Glutamatergic neuron (in vitro differentiated cells): ENCODE measurements at regions not wholly inside any gene's neighbourhood (a gene's known extent, or its start where the extent isn't known, plus 50 kb on each side); places are given as distances from the start of the nearest gene placed in this dataset.

Experiments
- DNase-seq: peaks from one replicate; pipeline ENCODE4 v3.0.0; 2022
- H3K27ac Mint-ChIP-seq: one replicate; pipeline ENCODE4 v1.8.0; 2020; ENCODE audit warnings: mild to moderate bottlenecking, mixed read lengths, inconsistent platforms; ENCODE audit not compliant: unreplicated experiment
- H3K27me3 Mint-ChIP-seq: one replicate; pipeline ENCODE4 v1.8.0; 2020; ENCODE audit warnings: mild to moderate bottlenecking, moderate library complexity, mixed read lengths, inconsistent platforms; ENCODE audit not compliant: unreplicated experiment
- H3K36me3 Mint-ChIP-seq: one replicate; pipeline ENCODE4 v1.8.0; 2020; ENCODE audit warnings: mild to moderate bottlenecking, mixed read lengths, inconsistent platforms; ENCODE audit not compliant: unreplicated experiment
- H3K4me1 Mint-ChIP-seq: one replicate; pipeline ENCODE4 v1.8.0; 2020; ENCODE audit warnings: mild to moderate bottlenecking, low read depth, mixed read lengths, inconsistent platforms; ENCODE audit not compliant: unreplicated experiment
- H3K4me3 Mint-ChIP-seq: one replicate; pipeline ENCODE4 v1.8.0; 2020; ENCODE audit warnings: mild to moderate bottlenecking, mixed read lengths, inconsistent platforms; ENCODE audit not compliant: unreplicated experiment
- H3K9me3 Mint-ChIP-seq: one replicate; pipeline ENCODE4 v1.8.0; 2020; ENCODE audit warnings: mild to moderate bottlenecking, moderate library complexity, mixed read lengths, inconsistent platforms; ENCODE audit not compliant: unreplicated experiment
- TF ChIP-seq, protein P1 (sequence below): fragments of 200-600 bp; sonication (generic); IDR thresholded peaks from one replicate; pipeline ENCODE4 v1.5.0; 2021; ENCODE audit not compliant: partially characterized antibody, unreplicated experiment

DNA sequence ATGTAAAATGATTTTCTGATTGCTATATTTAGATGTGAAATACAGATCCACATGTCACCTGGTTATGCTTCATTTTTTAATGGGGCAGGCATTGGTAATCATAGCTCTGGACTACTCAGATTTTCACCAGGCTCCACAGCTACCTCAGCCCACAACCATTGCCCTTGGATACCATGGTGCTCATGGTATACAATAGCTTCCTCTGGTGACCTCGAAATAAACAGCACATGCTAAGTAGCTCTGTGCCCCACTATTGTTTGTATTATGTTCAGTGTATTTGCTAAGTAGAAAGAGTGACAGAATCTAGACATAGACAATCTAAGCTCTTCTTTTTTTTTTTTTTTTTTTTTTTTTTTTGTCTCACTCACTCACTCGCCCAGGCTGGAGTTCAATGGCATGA is 274.4 kb upstream of the USP15 start:
- no peak for DNase-seq
- Mint-ChIP-seq H3K9me3 (no peaks in the 10 kb centered on the region), H3K36me3 (no peaks in the 10 kb centered on the region), H3K4me3 (no peak overlapping the region), H3K27me3 (no peaks in the 10 kb centered on the region), H3K27ac (no peak overlapping the region), H3K4me1 (no peaks in the 10 kb centered on the region)
- TF ChIP-seq, protein P1, sequence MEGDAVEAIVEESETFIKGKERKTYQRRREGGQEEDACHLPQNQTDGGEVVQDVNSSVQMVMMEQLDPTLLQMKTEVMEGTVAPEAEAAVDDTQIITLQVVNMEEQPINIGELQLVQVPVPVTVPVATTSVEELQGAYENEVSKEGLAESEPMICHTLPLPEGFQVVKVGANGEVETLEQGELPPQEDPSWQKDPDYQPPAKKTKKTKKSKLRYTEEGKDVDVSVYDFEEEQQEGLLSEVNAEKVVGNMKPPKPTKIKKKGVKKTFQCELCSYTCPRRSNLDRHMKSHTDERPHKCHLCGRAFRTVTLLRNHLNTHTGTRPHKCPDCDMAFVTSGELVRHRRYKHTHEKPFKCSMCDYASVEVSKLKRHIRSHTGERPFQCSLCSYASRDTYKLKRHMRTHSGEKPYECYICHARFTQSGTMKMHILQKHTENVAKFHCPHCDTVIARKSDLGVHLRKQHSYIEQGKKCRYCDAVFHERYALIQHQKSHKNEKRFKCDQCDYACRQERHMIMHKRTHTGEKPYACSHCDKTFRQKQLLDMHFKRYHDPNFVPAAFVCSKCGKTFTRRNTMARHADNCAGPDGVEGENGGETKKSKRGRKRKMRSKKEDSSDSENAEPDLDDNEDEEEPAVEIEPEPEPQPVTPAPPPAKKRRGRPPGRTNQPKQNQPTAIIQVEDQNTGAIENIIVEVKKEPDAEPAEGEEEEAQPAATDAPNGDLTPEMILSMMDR = no peak

DNA sequence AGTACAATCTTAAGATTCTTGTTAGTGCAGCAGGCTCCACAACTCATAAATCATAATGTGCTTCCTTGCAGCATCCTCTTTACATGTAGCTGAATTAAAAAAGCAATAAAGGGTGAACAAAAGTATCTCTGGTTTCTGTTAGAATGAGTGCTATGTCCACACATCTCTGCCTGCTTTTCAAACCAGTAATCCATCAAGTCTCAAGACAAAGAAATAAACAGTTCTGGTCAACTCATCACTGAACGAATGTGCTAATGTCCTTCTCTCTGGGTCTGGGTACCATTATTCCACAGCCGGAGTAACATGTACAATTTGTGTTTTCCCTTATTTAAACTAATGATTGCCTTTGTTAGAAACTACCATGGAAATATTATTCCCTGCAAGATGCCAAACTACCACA is 273.0 kb upstream of the USP15 start:
- no peak for DNase-seq
- H3K4me3 Mint-ChIP-seq = no peak overlapping the region
- H3K9me3 Mint-ChIP-seq = no peaks in the 10 kb centered on the region
- H3K4me1 Mint-ChIP-seq = no peaks in the 10 kb centered on the region
- no peaks in the 10 kb centered on the region for H3K36me3 Mint-ChIP-seq
- H3K27ac Mint-ChIP-seq = no peak overlapping the region
- no peaks in the 10 kb centered on the region for H3K27me3 Mint-ChIP-seq
- TF ChIP-seq, protein P1 = no peak

DNA sequence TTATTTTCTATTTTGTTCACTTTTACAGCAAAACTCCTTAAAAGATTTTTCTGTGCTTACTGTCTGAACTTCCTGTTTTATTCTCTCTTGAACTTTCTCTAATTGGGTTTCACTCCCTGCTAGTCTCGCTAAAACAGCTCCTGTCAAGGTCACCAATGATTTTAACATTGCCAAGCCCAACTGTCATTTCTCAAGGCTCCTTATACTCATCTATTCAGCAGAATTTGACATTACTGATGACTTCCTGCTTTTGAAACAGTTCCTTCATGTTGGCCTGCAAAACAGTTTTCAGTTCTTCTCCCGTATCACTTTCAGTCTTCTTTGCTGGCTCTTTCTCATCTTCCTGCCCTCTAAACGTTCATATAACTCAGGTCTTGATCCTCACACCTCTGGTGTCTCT is 268.5 kb upstream of the USP15 start:
- Mint-ChIP-seq H3K36me3 (no peaks in the 10 kb centered on the region), H3K27ac (no peak overlapping the region), H3K4me3 (no peak overlapping the region), H3K27me3 (no peaks in the 10 kb centered on the region), H3K9me3 (no peaks in the 10 kb centered on the region), H3K4me1 (no peaks in the 10 kb centered on the region)
- TF ChIP-seq, protein P1 = no peak
- no peak for DNase-seq

DNA sequence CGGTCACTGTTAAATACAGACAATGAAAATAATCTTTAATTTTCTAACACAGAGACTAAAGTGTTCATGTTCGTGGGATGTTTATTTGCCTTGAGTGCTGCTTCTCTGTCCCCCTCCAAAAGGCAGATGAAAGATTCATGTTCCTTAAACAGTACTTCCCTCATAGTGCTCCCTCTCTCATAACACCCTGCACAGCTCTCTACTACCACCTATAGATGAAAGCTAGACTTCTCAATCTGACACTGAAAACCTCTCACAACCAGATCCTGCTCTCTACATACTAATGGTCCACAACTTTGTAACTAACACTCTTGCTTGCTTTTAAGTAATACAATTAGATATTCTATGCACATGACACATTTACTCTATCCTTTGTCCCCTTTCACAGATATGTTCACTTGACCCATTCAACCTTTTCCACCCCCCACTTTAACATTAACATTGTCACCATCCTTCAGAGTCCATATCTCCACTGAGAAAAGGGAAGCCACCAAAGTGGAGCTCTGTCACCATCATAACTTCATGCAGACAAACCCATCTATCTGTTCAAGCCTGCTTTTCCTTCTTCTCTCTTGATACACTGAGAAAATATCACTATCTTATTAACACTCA is 266.4 kb upstream of the USP15 start:
- TF ChIP-seq, protein P1 = peak; percentile 51
- DNase-seq = no peak
- H3K27ac Mint-ChIP-seq = no peak overlapping the region
- no peaks in the 10 kb centered on the region for H3K4me1 Mint-ChIP-seq
- H3K4me3 Mint-ChIP-seq = no peak overlapping the region
- H3K9me3 Mint-ChIP-seq = no peaks in the 10 kb centered on the region
- no peaks in the 10 kb centered on the region for H3K36me3 Mint-ChIP-seq
- no peaks in the 10 kb centered on the region for H3K27me3 Mint-ChIP-seq

DNA sequence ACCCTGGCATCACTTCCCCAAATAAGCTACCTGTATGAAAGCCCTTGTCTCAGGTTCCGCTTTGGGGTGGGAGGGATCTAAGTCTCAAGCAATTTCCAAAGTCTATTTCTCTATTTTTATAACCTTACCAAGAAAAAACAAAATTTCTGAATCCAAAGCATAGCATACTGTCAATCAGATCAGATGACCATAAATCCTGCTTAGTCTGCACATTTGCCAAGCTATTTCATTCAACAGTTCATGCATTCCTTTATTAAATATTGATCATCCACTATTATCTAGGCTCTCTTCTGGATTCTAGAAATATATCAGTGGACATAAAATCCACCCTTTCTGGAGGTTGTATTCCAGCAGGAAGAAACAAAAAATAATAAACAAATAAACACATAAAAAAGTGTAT is 263.5 kb upstream of the USP15 start:
- H3K4me3 Mint-ChIP-seq = no peak overlapping the region
- H3K9me3 Mint-ChIP-seq = no peaks in the 10 kb centered on the region
- DNase-seq = no peak
- H3K4me1 Mint-ChIP-seq = no peaks in the 10 kb centered on the region
- TF ChIP-seq, protein P1 = no peak
- H3K27ac Mint-ChIP-seq = no peak overlapping the region
- no peaks in the 10 kb centered on the region for H3K27me3 Mint-ChIP-seq
- no peaks in the 10 kb centered on the region for H3K36me3 Mint-ChIP-seq
